Peyer's patch (tissue), 4 donors: ENCODE measurements at regions not wholly inside any gene's neighbourhood (a gene's known extent, or its start where the extent isn't known, plus 50 kb on each side); places are given as distances from the start of the nearest gene placed in this dataset.

ENCODE experiments used
- POLR2A ChIP-seq, 2 donors: fragments of 450-650 bp; IDR thresholded peaks; one replicate each; pipeline ENCODE4 v1.5.1; 2017; ENCODE audit warnings: antibody characterized with exemption in 2 of 2, mild to moderate bottlenecking in 2 of 2, moderate library complexity in 2 of 2
- TF ChIP-seq, protein P1 (sequence below), 6 experiments: fragments of 450-650 bp in 4 of 6; fragments of 200-600 bp in 2 of 6; sonication (generic) in 1 of 6; IDR thresholded peaks; one replicate each; pipeline ENCODE4 v1.5.1; 2017 to 2019; ENCODE audit warnings: antibody characterized with exemption in 6 of 6, mild to moderate bottlenecking in 3 of 6, moderate library complexity in 1 of 6

GRCh38 chr9:27985714-27986113, 412.4 kb upstream of the C9orf72 start:
- TF ChIP-seq, protein P1, sequence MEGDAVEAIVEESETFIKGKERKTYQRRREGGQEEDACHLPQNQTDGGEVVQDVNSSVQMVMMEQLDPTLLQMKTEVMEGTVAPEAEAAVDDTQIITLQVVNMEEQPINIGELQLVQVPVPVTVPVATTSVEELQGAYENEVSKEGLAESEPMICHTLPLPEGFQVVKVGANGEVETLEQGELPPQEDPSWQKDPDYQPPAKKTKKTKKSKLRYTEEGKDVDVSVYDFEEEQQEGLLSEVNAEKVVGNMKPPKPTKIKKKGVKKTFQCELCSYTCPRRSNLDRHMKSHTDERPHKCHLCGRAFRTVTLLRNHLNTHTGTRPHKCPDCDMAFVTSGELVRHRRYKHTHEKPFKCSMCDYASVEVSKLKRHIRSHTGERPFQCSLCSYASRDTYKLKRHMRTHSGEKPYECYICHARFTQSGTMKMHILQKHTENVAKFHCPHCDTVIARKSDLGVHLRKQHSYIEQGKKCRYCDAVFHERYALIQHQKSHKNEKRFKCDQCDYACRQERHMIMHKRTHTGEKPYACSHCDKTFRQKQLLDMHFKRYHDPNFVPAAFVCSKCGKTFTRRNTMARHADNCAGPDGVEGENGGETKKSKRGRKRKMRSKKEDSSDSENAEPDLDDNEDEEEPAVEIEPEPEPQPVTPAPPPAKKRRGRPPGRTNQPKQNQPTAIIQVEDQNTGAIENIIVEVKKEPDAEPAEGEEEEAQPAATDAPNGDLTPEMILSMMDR (IDR thresholded peaks at IDR 0.05) = no peak
- no peak for TF ChIP-seq POLR2A (IDR thresholded peaks at IDR 0.05)
